ENCODE measurements at regions not wholly inside any gene's neighbourhood (a gene's known extent, or its start where the extent isn't known, plus 50 kb on each side); places are given as distances from the start of the nearest gene placed in this dataset.

DNA sequence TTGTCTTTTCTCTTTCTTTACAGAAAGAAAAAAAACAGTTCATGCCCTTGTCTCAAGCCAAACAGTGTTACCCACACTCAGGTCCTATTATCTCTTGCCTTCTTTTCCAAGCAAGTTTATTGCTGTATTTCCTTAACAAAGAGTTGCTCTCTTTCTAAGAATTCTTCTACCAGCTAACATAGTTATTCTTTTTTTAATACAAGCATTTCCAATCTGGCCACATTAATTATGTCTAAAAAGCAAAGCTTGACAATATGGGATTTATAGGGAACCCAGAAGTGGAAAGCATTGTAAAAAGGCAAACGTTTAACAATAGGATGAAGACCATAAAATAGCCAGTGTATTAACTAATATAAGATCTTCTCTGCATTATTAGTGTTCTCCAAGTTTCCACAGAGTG is 272.5 kb upstream of the CWC22 start:
- TF ChIP-seq, protein P1, sequence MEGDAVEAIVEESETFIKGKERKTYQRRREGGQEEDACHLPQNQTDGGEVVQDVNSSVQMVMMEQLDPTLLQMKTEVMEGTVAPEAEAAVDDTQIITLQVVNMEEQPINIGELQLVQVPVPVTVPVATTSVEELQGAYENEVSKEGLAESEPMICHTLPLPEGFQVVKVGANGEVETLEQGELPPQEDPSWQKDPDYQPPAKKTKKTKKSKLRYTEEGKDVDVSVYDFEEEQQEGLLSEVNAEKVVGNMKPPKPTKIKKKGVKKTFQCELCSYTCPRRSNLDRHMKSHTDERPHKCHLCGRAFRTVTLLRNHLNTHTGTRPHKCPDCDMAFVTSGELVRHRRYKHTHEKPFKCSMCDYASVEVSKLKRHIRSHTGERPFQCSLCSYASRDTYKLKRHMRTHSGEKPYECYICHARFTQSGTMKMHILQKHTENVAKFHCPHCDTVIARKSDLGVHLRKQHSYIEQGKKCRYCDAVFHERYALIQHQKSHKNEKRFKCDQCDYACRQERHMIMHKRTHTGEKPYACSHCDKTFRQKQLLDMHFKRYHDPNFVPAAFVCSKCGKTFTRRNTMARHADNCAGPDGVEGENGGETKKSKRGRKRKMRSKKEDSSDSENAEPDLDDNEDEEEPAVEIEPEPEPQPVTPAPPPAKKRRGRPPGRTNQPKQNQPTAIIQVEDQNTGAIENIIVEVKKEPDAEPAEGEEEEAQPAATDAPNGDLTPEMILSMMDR (IDR thresholded peaks at IDR 0.05; ENCODE audit: control insufficient read depth, extremely low read depth, insufficient read depth), result no peak
- no peak overlapping the region for H3K4me3 ChIP-seq (ENCODE audit: low read depth, low read length)
- no peak for DNase-seq (ENCODE audit: low read depth)

DNA sequence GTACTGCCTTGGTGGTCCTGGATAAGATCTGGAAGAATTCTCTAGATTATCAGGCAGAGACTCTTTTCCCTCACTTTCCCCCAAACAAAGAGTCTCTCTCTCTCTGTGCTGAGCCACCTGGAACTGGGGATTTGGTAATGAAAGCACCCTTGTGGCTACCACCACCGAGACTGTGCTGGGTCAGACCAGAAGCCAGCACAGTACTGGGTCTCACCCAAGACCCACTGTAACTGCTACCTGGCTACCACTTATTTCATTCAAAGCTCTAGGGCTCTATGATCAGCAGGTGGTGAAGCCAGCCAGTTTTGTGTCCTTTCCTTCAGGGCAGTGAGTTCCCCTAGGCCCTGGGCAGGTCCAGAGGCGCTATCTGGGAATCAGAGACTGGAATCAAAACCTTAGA is 269.6 kb upstream of the CWC22 start:
- no peak for DNase-seq (ENCODE audit: low read depth)

DNA sequence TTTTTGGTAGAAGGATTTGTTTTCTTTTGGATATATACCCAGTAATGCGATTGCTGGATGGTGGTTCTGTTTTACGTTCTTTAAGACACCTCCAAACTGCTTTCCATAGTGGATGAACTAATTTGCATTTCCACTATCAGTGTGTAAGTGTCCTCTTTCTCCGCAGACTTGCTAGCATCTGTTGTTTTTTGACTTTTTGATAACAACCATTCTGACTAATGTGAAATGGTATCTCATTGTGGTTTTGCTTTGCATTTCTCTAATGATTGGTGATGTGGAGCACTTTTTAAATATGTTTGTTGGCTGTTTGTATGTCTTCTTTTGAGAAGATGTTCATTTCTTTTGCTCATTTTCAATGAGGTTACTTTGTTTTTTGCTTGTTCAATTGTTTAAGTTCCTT is 260.9 kb upstream of the CWC22 start:
- TF ChIP-seq, protein P1 (IDR thresholded peaks at IDR 0.05; ENCODE audit: control insufficient read depth, extremely low read depth, insufficient read depth), result no peak
- no peak overlapping the region for H3K4me3 ChIP-seq (ENCODE audit: low read depth, low read length)
- no peak for DNase-seq (ENCODE audit: low read depth)

More for the DNA sequence above, 269.6 kb upstream of the CWC22 start:
- TF ChIP-seq, protein P1 (IDR thresholded peaks at IDR 0.05; ENCODE audit: control insufficient read depth, extremely low read depth, insufficient read depth), result no peak
- no peak overlapping the region for H3K4me3 ChIP-seq (ENCODE audit: low read depth, low read length)

DNA sequence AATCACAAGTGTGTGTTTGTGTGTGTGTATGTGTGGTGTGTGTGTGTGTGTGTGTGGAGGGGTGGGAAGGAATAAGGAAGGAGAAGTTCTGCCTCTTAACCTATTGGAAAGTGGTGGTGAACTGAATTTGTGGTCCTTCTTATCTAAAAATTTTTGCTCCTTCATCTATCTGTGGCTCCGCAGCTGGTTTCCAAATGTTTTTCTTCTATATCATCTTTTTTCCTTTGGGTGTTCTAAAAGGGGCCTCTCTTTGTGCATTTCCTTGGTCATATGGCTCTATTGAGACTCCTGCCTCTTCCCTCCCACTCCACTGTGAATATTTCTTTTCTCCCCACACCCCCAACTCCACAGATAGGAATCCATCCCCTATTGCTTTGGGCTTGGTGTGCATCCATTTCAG is 254.9 kb upstream of the CWC22 start:
- TF ChIP-seq, protein P1 (IDR thresholded peaks at IDR 0.05; ENCODE audit: control insufficient read depth, extremely low read depth, insufficient read depth), result no peak
- no peak overlapping the region for H3K4me3 ChIP-seq (ENCODE audit: low read depth, low read length)
- no peak for DNase-seq (ENCODE audit: low read depth)

DNA sequence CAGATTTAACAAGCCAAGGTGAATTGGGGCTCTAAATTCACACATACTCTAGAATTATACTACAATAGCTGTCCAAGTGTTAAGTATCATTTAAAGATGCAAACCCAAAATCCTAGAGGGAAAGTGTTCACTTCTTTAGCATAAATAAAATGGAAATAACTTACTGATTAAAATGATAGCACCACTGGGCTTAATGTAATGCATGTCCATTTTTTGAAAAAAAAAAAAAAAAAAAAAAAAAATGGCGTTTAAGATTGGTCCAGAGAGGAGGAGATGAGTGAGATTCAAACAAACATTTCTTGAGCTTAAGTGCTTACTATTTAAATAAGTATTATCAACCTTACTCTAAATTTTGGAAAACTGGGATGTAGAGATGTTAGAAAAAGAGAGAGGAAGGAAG is 251.5 kb upstream of the CWC22 start:
- TF ChIP-seq, protein P1 (IDR thresholded peaks at IDR 0.05; ENCODE audit: control insufficient read depth, extremely low read depth, insufficient read depth), result no peak
- no peak for DNase-seq (ENCODE audit: low read depth)
- H3K4me3 ChIP-seq (ENCODE audit: low read depth, low read length), result no peak overlapping the region

DNA sequence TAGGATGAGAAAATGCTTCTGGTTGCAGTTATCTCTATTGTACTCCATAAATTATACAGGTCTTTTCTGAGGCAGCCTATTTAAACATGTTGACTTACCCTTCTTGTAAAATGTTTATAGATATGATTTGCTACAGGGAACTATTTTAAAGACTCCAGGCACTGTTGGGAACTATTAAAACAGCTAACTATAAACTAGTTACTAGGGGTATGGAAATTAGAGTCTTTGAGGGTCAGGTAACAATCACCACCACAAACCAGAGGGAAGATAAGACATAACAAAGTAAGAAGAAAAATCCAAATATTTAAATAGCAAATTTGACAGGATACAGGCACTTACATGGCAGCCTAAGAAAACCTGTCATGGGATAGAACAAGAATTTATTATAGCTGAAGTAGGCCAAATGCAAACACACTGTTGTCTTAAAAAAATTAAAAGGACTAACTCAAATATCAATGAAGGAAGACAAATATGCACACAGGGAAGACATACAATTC is 251.0 kb upstream of the CWC22 start:
- H3K4me3 ChIP-seq (ENCODE audit: low read depth, low read length), result no peak overlapping the region
- DNase-seq (ENCODE audit: low read depth), result peak; percentile 96
- TF ChIP-seq, protein P1 (IDR thresholded peaks at IDR 0.05; ENCODE audit: control insufficient read depth, extremely low read depth, insufficient read depth), result no peak

DNA sequence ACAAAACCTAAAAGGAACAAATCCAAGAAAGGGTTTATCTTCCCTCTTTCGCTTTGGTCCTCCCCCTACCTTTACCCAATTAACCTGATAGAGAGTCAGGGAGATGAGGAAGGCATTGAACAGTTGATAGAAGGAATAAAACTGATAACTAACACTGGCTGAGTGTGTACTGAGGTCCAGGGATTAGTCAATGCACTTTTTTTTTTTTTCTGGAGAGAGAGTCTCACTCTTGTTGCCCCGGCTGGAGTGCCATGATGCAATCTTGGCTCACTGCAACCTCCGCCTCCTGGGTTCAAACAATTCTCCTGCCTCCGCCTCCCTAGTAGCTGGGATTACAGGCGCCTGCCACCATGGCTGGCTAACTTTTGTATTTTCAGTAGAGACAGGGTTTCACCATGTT is 250.2 kb upstream of the CWC22 start:
- DNase-seq (ENCODE audit: low read depth), result peak; percentile 37
- H3K4me3 ChIP-seq (ENCODE audit: low read depth, low read length), result no peak overlapping the region; the same call in 1 of the 2 replicates
- TF ChIP-seq, protein P1 (IDR thresholded peaks at IDR 0.05; ENCODE audit: control insufficient read depth, extremely low read depth, insufficient read depth), result no peak
